OCI-LY1 (cell line): ENCODE measurements at regions not wholly inside any gene's neighbourhood (a gene's known extent, or its start where the extent isn't known, plus 50 kb on each side); places are given as distances from the start of the nearest gene placed in this dataset.

Experiments used
- H2AFZ ChIP-seq: fragments of 200-600 bp; sonication (generic), shearing (Covaris generic); 2 replicates; pipeline ENCODE4 v1.6.0; 2014; ENCODE audit warnings: antibody characterized with exemption, mild to moderate bottlenecking, low read length
- H3F3A ChIP-seq: fragments of 200-600 bp; sonication (generic), shearing (Covaris generic); 2 replicates; pipeline ENCODE4 v1.6.0; 2014; ENCODE audit warnings: mild to moderate bottlenecking, antibody characterized with exemption, low read length, moderate library complexity; ENCODE audit not compliant: insufficient read depth
- H3K27ac ChIP-seq: fragments of 200-600 bp; sonication (generic); 2 replicates; pipeline ENCODE4 v1.5.1; 2014; ENCODE audit warnings: low read length, mixed run types, mild to moderate bottlenecking, low read depth; ENCODE audit not compliant: poor library complexity, severe bottlenecking
- H3K27me3 ChIP-seq: fragments of 200-600 bp; sonication (generic); 2 replicates; pipeline ENCODE4 v1.6.0; 2014; ENCODE audit warnings: antibody characterized with exemption, mild to moderate bottlenecking, low read length, moderate library complexity; ENCODE audit not compliant: insufficient read depth
- H3K36me3 ChIP-seq: fragments of 200-600 bp; sonication (generic); 2 replicates; pipeline ENCODE4 v1.6.1; 2014; ENCODE audit warnings: mild to moderate bottlenecking, antibody characterized with exemption, low read length, moderate library complexity, mixed read lengths; ENCODE audit not compliant: insufficient read depth
- H3K4me1 ChIP-seq: fragments of 200-600 bp; sonication (generic); 2 replicates; pipeline ENCODE4 v1.5.1; 2014; ENCODE audit warnings: mild to moderate bottlenecking, low read length, moderate library complexity; ENCODE audit not compliant: insufficient read depth, severe bottlenecking
- H3K4me2 ChIP-seq: fragments of 200-600 bp; sonication (generic), shearing (Covaris generic); 2 replicates; pipeline ENCODE4 v1.6.1; 2014; ENCODE audit warnings: low read length
- H3K4me3 ChIP-seq: fragments of 200-600 bp; sonication (generic); 2 replicates; pipeline ENCODE4 v1.5.1; 2014; ENCODE audit warnings: low read length, low read depth, mild to moderate bottlenecking, mixed read lengths; ENCODE audit not compliant: poor library complexity, severe bottlenecking
- H3K79me2 ChIP-seq: fragments of 200-600 bp; shearing (Covaris generic); 2 replicates; pipeline ENCODE4 v1.6.1; 2016; ENCODE audit warnings: mixed run types, low read length, mixed read lengths; ENCODE audit not compliant: insufficient read depth
- H3K9ac ChIP-seq: fragments of 200-600 bp; sonication (generic), shearing (Covaris generic); 2 replicates; pipeline ENCODE4 v1.6.1; 2014; ENCODE audit warnings: mild to moderate bottlenecking, low read length, mixed read lengths
- H3K9me2 ChIP-seq: fragments of 200-600 bp; sonication (generic), shearing (Covaris generic); 2 replicates; pipeline ENCODE4 v1.6.1; 2014; ENCODE audit warnings: low read depth, mild to moderate bottlenecking, low read length, mixed read lengths
- H3K9me3 ChIP-seq: fragments of 200-600 bp; shearing (Covaris generic); 2 replicates; pipeline ENCODE4 v1.6.1; 2014; ENCODE audit warnings: low read length, mixed read lengths
- H4K20me1 ChIP-seq: fragments of 200-600 bp; sonication (generic), shearing (Covaris generic); 2 replicates; pipeline ENCODE4 v1.6.0; 2016; ENCODE audit warnings: mild to moderate bottlenecking, low read length; ENCODE audit not compliant: insufficient read depth
- EZH2 ChIP-seq: fragments of 200-600 bp; sonication (generic), shearing (Covaris generic); IDR thresholded peaks from 2 replicates; pipeline ENCODE4 v1.8.0; 2017; ENCODE audit warnings: borderline replicate concordance, mixed run types, mild to moderate bottlenecking, antibody characterized with exemption, low read length, moderate library complexity, mixed read lengths
- TF ChIP-seq, protein P1 (sequence below): fragments of 200-600 bp; sonication (generic), shearing (Covaris generic); IDR thresholded peaks from 2 replicates; pipeline ENCODE4 v1.5.1; 2017; ENCODE audit warnings: mild to moderate bottlenecking, antibody characterized with exemption, low read length, moderate library complexity, mixed read lengths

DNA sequence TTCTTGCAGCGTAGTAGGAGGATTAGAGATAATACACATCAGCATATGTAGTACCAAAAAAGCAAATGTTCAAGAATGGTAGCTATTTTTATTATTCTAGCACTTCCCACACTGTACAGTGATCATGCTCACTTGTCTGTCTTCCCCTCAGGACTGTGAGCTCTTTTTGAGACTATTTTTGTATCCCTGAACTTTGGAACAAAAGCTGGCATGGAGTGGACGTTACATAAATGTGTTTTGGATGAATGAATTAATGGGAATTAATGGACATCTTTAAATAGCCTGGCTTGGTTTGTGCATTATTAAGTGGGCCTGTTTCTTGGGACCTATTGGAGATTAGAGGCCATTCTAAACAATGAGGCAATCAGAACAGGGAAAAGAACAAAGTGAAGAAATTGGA is 243.7 kb downstream of the CD83 start:
- no peak overlapping the region for H3K9ac ChIP-seq
- no peaks in the 10 kb centered on the region for H3K27me3 ChIP-seq
- no peaks in the 10 kb centered on the region for H3K9me3 ChIP-seq
- H3K79me2 ChIP-seq = no peaks in the 10 kb centered on the region
- no peak overlapping the region for H3K4me2 ChIP-seq
- no peak overlapping the region for H3K27ac ChIP-seq
- no peaks in the 10 kb centered on the region for H3F3A ChIP-seq
- no peaks in the 10 kb centered on the region for H3K4me1 ChIP-seq
- no peak overlapping the region for H3K4me3 ChIP-seq
- no peaks in the 10 kb centered on the region for H3K36me3 ChIP-seq
- no peaks in the 10 kb centered on the region for H3K9me2 ChIP-seq
- no peak overlapping the region for H2AFZ ChIP-seq
- no peak for TF ChIP-seq EZH2
- H4K20me1 ChIP-seq = no peaks in the 10 kb centered on the region

DNA sequence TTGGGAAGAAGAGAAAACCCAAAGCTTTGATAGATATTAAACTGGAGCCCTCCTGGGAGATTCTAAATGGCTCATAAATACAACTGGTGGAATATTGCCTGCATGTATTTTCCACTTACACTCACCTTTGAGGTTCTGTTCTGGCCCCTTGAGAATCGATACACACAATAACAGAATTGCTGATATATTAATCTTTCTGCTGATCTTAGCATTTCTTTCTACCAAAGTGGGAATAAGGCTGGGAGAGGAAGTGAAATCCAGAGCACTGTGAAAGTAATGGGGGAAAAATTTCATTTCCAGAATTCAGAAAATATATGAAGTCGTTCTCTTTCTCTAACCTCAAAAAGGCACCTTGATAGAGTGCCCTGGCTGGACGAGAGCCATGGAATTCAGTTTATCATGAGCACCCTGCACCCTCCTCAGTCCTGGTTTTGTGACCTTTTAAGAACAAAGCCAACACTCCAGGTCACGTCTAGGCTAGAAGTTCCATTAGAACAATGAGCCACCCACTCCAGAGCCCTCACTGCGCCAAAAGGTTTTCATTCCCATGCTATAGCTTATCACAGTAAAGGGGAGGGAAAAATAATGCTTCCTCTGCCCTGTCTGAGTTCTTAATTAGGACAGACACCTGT is 244.5 kb downstream of the CD83 start:
- Histone ChIP-seq H3K27me3 (no peaks in the 10 kb centered on the region), H3K9me2 (no peaks in the 10 kb centered on the region), H3K9ac (no peak overlapping the region), H3K27ac (no peak overlapping the region), H3K79me2 (no peaks in the 10 kb centered on the region), H2AFZ (no peak overlapping the region), H3F3A (no peaks in the 10 kb centered on the region), H3K4me3 (no peak overlapping the region), H3K4me1 (no peaks in the 10 kb centered on the region), H3K9me3 (no peaks in the 10 kb centered on the region), H4K20me1 (no peaks in the 10 kb centered on the region), H3K36me3 (no peaks in the 10 kb centered on the region), H3K4me2 (no peak overlapping the region)
- no peak for TF ChIP-seq EZH2
- TF ChIP-seq, protein P1, sequence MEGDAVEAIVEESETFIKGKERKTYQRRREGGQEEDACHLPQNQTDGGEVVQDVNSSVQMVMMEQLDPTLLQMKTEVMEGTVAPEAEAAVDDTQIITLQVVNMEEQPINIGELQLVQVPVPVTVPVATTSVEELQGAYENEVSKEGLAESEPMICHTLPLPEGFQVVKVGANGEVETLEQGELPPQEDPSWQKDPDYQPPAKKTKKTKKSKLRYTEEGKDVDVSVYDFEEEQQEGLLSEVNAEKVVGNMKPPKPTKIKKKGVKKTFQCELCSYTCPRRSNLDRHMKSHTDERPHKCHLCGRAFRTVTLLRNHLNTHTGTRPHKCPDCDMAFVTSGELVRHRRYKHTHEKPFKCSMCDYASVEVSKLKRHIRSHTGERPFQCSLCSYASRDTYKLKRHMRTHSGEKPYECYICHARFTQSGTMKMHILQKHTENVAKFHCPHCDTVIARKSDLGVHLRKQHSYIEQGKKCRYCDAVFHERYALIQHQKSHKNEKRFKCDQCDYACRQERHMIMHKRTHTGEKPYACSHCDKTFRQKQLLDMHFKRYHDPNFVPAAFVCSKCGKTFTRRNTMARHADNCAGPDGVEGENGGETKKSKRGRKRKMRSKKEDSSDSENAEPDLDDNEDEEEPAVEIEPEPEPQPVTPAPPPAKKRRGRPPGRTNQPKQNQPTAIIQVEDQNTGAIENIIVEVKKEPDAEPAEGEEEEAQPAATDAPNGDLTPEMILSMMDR = no peak

DNA sequence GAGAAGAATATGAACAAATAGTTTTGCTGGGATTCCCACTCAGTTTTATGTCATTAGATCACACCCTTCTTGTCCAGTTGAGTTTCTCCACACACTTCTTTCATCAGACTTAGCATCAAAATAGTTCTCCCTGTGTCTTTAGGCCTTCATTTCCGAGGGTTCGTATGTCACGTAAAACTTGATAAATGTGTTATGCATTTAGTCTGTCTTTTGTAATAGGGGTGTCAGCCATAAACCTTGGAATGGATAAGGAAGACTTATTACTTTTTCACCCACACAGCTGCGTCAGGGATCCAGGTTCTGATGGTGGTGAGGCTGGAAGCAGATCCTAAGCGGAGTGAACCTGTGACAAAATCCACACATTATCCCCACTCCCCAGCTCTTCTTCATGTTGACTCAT is 246.8 kb downstream of the CD83 start:
- no peaks in the 10 kb centered on the region for H3K4me1 ChIP-seq
- H3K4me3 ChIP-seq = no peak overlapping the region
- no peaks in the 10 kb centered on the region for H4K20me1 ChIP-seq
- no peaks in the 10 kb centered on the region for H3K27me3 ChIP-seq
- H3K36me3 ChIP-seq = no peaks in the 10 kb centered on the region
- H3K4me2 ChIP-seq = no peak overlapping the region
- H3K9ac ChIP-seq = no peak overlapping the region
- H3K79me2 ChIP-seq = no peaks in the 10 kb centered on the region
- no peaks in the 10 kb centered on the region for H3K9me2 ChIP-seq
- H3K9me3 ChIP-seq = no peaks in the 10 kb centered on the region
- no peak overlapping the region for H2AFZ ChIP-seq
- H3F3A ChIP-seq = no peaks in the 10 kb centered on the region
- no peak overlapping the region for H3K27ac ChIP-seq
- TF ChIP-seq, protein P1 = no peak
- TF ChIP-seq EZH2 = no peak

DNA sequence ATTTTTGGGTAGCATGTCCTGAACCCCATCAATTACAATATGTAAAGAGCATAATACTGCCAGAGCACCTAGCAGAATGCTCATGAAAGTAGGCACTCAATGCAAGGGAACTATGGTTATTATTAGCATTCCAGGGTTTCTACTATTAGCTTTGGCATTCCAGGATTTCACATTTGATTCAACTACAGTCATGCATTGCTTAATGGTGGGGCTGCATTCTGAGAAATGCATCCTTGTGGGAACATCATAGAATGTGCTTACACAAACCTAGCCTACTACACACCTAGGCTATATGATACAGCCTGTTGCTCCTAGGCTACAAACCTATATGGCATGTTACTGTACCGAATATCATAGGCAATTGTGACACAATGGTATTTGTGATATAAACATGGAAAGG is 247.8 kb downstream of the CD83 start:
- Histone ChIP-seq H3K9me3 (no peaks in the 10 kb centered on the region), H3K4me1 (no peaks in the 10 kb centered on the region), H3K9ac (no peak overlapping the region), H3K9me2 (no peaks in the 10 kb centered on the region), H3K27me3 (no peaks in the 10 kb centered on the region), H4K20me1 (no peaks in the 10 kb centered on the region), H3K4me2 (no peak overlapping the region), H3K4me3 (no peak overlapping the region), H3K36me3 (no peaks in the 10 kb centered on the region), H3K27ac (no peak overlapping the region), H3K79me2 (no peaks in the 10 kb centered on the region), H3F3A (no peaks in the 10 kb centered on the region), H2AFZ (no peak overlapping the region)
- TF ChIP-seq, protein P1 = no peak
- TF ChIP-seq EZH2 = no peak
